ENCODE measurements at regions not wholly inside any gene's neighbourhood (a gene's known extent, or its start where the extent isn't known, plus 50 kb on each side); places are given as distances from the start of the nearest gene placed in this dataset.

DNA sequence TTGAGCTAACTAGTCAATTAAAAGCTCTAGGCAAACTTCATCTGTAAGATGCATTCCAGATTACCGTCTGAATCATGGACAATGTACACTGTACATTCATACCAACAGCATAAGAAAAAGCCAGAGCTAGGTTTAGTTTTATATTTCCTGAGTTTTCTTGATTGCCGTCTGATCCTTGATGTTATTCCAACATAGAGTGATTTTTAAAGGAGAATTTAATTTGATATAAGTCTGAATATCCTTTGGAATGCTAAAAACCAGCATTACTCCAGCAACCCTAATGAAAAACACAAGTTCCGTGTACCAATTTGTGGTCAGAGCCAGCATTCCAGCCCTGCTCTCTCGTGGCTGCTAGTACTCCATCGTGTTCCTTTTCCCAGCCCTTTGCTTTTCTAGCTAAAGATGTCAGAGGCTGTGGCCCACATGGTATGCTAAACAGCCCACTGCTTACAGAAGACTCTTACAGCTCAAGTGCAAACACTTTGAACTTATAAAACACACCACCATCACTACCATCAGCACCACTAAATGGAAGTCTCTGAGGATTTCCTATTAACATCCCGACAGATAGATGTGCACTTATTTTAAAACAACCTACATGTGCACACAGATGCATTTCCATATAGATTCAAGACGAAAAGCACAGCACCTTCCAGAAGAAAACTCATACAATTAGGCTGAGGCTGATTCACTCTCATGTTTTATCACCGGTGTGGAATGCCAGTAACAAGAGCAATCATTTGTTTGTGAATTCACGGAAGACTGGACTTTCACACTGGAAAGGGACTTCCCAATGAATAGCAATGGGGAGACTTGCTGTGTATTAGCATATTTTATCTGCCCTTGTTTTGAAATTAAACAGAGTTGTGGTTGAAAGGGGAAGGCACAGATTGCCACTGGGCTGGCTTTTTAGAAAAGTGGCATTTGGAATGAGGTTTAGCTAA is 246.9 kb upstream of the GAS1 start:
- ATAC-seq (replicated peaks in 1 of 4) (no peak), DNase-seq (no peak)
- Mint-ChIP-seq H3K4me3 (no peak overlapping the region), H3K36me3 (no peaks in the 10 kb centered on the region), H3K4me1 (no peaks in the 10 kb centered on the region), H3K9me3 (no peaks in the 10 kb centered on the region), H3K27me3 (peaks cover 22 to 30% of the 10 kb centered on the region in 2 donors), H3K27ac (no peak overlapping the region)
- ChIA-PET CTCF (no interaction called here), POLR2A (no interaction called here)
- WGBS (ENCODE audit: insufficient coverage): 90% methylated on average over 6 of the region's 9 CpGs
- no peak overlapping the region for H3K27ac ChIP-seq (ENCODE audit: low read length)
- H3K9me3 ChIP-seq: no peaks in the 10 kb centered on the region
- peaks cover 0 to 7% of the 10 kb centered on the region in 2 experiments for H3K27me3 ChIP-seq (replicated peaks in 1 of 2; ENCODE audit: control insufficient read depth in 2 of 2, extremely low read depth in 1 of 2, insufficient read depth in 2 of 2, low read length in 1 of 2)
- H3K4me1 ChIP-seq (ENCODE audit: control insufficient read depth in 1 of 2, extremely low read depth in 1 of 2, insufficient read depth in 2 of 2, low read length in 2 of 2): peaks cover 0 to 2% of the 10 kb centered on the region in 2 experiments
- H3K36me3 ChIP-seq (ENCODE audit: control insufficient read depth in 2 of 2, extremely low read depth in 1 of 2, insufficient read depth in 1 of 2, low read length in 1 of 2): no peaks in the 10 kb centered on the region
- no peak overlapping the region for H3K4me3 ChIP-seq (ENCODE audit: control insufficient read depth in 1 of 2, extremely low read depth in 1 of 2, low read length in 1 of 2)

DNA sequence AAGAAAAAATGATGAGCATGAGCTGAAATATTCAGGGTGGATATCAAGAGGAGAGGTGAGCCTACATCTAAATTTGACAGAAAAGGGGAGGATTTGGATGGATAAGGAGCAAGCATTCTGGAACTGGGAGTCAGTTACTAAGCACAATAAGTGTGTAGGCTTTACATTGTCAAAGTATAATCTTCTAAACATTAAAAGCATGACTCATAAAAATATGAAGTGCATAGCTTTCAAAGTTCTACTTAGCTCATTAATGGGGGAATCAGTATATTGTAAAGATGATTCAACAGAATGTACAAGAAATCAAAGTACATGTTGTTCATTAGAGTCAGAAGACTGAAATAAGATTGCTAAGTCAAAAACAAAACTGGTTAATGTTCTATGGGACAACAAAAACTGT is 248.0 kb upstream of the GAS1 start:
- Mint-ChIP-seq H3K4me1 (no peaks in the 10 kb centered on the region), H3K36me3 (no peaks in the 10 kb centered on the region), H3K9me3 (no peaks in the 10 kb centered on the region), H3K27ac (no peak overlapping the region), H3K4me3 (no peak overlapping the region), H3K27me3 (peaks cover 22 to 30% of the 10 kb centered on the region in 2 donors)
- H3K4me1 ChIP-seq (ENCODE audit: control insufficient read depth in 1 of 2, extremely low read depth in 1 of 2, insufficient read depth in 2 of 2, low read length in 2 of 2): peaks cover 0 to 2% of the 10 kb centered on the region in 2 experiments
- ChIA-PET POLR2A (no interaction called here), CTCF (no interaction called here)
- no peak overlapping the region for H3K27ac ChIP-seq (ENCODE audit: low read length)
- no peaks in the 10 kb centered on the region for H3K36me3 ChIP-seq (ENCODE audit: control insufficient read depth in 2 of 2, extremely low read depth in 1 of 2, insufficient read depth in 1 of 2, low read length in 1 of 2)
- H3K4me3 ChIP-seq (ENCODE audit: control insufficient read depth in 1 of 2, extremely low read depth in 1 of 2, low read length in 1 of 2): no peak overlapping the region
- H3K9me3 ChIP-seq: no peaks in the 10 kb centered on the region
- ATAC-seq (replicated peaks in 1 of 4) (no peak), DNase-seq (no peak)
- H3K27me3 ChIP-seq (replicated peaks in 1 of 2; ENCODE audit: control insufficient read depth in 2 of 2, extremely low read depth in 1 of 2, insufficient read depth in 2 of 2, low read length in 1 of 2): peaks cover 0 to 7% of the 10 kb centered on the region in 2 experiments

DNA sequence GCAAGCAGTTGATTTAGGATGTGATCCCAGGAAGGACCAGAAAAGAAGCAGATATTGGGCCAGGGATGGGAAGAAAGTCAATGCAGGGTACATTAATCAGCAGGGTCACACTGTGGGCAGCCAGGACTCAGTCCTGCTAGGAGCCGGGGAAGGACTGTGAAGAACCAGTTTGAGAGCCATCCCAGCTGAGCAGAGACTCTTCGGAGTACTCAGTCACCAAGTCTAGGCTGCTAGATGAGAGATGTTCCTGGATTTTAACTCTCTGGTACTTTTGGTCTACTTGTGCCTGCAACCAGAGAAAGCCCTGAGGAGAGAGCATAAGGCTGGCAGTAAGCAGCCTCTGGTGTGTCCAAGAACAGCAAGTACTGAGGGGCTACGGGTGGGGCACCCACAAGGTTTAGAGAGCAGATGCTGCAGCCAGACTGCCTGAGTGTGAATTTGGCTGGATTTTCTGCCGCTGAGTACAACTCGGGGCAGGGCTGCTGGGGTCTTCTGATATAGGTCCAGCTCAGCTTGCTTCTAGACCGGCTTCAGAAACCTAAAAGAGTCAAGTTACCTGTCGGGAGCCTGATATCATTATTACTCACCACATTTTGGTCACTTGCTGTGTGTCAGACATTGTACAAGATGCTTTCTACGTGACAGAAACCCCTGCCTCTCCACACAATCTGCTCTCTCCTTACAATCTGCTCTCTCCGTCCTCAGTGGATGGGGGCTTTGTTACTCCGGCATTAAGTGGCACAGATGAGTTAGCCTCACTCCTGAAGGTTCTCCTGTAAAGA is 250.2 kb upstream of the GAS1 start:
- Histone ChIP-seq H3K27me3 (replicated peaks in 1 of 2; ENCODE audit: control insufficient read depth in 2 of 2, extremely low read depth in 1 of 2, insufficient read depth in 2 of 2, low read length in 1 of 2) (peaks cover 0 to 7% of the 10 kb centered on the region in 2 experiments), H3K4me3 (ENCODE audit: control insufficient read depth in 1 of 2, extremely low read depth in 1 of 2, low read length in 1 of 2) (no peak overlapping the region), H3K27ac (ENCODE audit: low read length) (no peak overlapping the region), H3K36me3 (ENCODE audit: control insufficient read depth in 2 of 2, extremely low read depth in 1 of 2, insufficient read depth in 1 of 2, low read length in 1 of 2) (no peaks in the 10 kb centered on the region), H3K4me1 (ENCODE audit: control insufficient read depth in 1 of 2, extremely low read depth in 1 of 2, insufficient read depth in 2 of 2, low read length in 2 of 2) (peaks cover 0 to 2% of the 10 kb centered on the region in 2 experiments), H3K9me3 (no peaks in the 10 kb centered on the region)
- H3K27ac Mint-ChIP-seq: no peak overlapping the region
- H3K9me3 Mint-ChIP-seq: no peaks in the 10 kb centered on the region
- DNase-seq: no peak
- POLR2A ChIA-PET: no interaction called here
- H3K36me3 Mint-ChIP-seq: no peaks in the 10 kb centered on the region
- no peak overlapping the region for H3K4me3 Mint-ChIP-seq
- CTCF ChIA-PET: no interaction called here
- no peak for ATAC-seq (replicated peaks in 1 of 4)
- 87% methylated on average over 6 of the region's 10 CpGs for WGBS (ENCODE audit: insufficient coverage)
- H3K4me1 Mint-ChIP-seq: no peaks in the 10 kb centered on the region
- H3K27me3 Mint-ChIP-seq: peaks cover 22 to 34% of the 10 kb centered on the region in 2 donors

DNA sequence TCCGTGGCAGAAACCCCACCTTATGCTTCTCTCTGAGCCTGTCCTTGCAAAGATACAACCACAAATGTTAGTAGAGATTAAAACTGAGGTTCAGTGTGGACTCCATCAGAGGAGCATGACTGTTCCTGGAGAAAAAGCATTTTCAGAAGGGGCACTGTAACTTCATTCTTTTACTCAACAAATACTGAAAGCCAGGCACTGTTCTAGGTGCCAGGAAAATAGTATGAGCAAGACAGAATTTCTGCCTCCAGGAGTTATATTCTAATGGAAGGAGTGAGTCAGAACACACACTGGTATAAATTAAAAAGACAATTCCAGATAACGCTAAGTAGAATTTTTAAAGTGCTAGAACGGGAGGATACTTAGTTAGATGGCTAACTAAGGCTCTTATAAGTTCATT is 251.4 kb upstream of the GAS1 start:
- Histone ChIP-seq H3K27ac (ENCODE audit: low read length) (no peak overlapping the region), H3K36me3 (ENCODE audit: control insufficient read depth in 2 of 2, extremely low read depth in 1 of 2, insufficient read depth in 1 of 2, low read length in 1 of 2) (no peaks in the 10 kb centered on the region), H3K9me3 (no peaks in the 10 kb centered on the region), H3K4me3 (ENCODE audit: control insufficient read depth in 1 of 2, extremely low read depth in 1 of 2, low read length in 1 of 2) (no peak overlapping the region), H3K4me1 (ENCODE audit: control insufficient read depth in 1 of 2, extremely low read depth in 1 of 2, insufficient read depth in 2 of 2, low read length in 2 of 2) (peaks cover 0 to 2% of the 10 kb centered on the region in 2 experiments), H3K27me3 (replicated peaks in 1 of 2; ENCODE audit: control insufficient read depth in 2 of 2, extremely low read depth in 1 of 2, insufficient read depth in 2 of 2, low read length in 1 of 2) (peaks cover 0 to 7% of the 10 kb centered on the region in 2 experiments)
- peaks cover 19 to 32% of the 10 kb centered on the region in 2 donors for H3K27me3 Mint-ChIP-seq
- CTCF ChIA-PET: no interaction called here
- no peaks in the 10 kb centered on the region for H3K4me1 Mint-ChIP-seq
- H3K4me3 Mint-ChIP-seq: no peak overlapping the region
- no CpG with 5 or more reads among the region's 3 CpGs for WGBS (ENCODE audit: insufficient coverage)
- no peak overlapping the region for H3K27ac Mint-ChIP-seq
- DNase-seq: no peak
- H3K9me3 Mint-ChIP-seq: no peaks in the 10 kb centered on the region
- no peak for ATAC-seq (replicated peaks in 1 of 4)
- POLR2A ChIA-PET: no interaction called here
- H3K36me3 Mint-ChIP-seq: no peaks in the 10 kb centered on the region

DNA sequence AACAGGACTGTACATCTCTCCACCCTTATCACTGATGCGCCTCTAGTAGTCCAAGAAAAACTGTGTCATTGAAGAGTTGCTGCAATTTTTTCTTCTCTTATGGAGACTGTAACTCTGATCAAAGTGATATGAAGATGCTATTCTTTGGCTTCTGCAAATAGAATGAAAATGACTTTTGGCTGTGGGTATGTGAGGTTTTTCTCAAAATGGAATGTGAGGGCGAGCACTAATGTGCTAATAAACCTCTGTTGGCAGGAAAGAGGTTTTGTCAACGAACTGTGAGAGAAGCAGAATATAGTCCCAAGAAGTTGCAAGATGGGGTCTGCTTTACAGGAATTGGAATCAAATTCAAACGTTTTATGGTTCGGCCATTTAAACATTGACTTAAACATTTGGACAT is 252.0 kb upstream of the GAS1 start:
- H3K4me1 Mint-ChIP-seq: no peaks in the 10 kb centered on the region
- H3K9me3 Mint-ChIP-seq: no peaks in the 10 kb centered on the region
- no peak overlapping the region for H3K4me3 Mint-ChIP-seq
- Histone ChIP-seq H3K27ac (ENCODE audit: low read length) (no peak overlapping the region), H3K36me3 (ENCODE audit: control insufficient read depth in 2 of 2, extremely low read depth in 1 of 2, insufficient read depth in 1 of 2, low read length in 1 of 2) (no peaks in the 10 kb centered on the region), H3K9me3 (no peaks in the 10 kb centered on the region), H3K27me3 (replicated peaks in 1 of 2; ENCODE audit: control insufficient read depth in 2 of 2, extremely low read depth in 1 of 2, insufficient read depth in 2 of 2, low read length in 1 of 2) (peaks cover 0 to 7% of the 10 kb centered on the region in 2 experiments), H3K4me1 (ENCODE audit: control insufficient read depth in 1 of 2, extremely low read depth in 1 of 2, insufficient read depth in 2 of 2, low read length in 2 of 2) (peaks cover 0 to 2% of the 10 kb centered on the region in 2 experiments), H3K4me3 (ENCODE audit: control insufficient read depth in 1 of 2, extremely low read depth in 1 of 2, low read length in 1 of 2) (no peak overlapping the region)
- no peak for ATAC-seq (replicated peaks in 1 of 4)
- 50% methylated on average over 2 of the region's 5 CpGs for WGBS (ENCODE audit: insufficient coverage)
- peaks cover 19 to 34% of the 10 kb centered on the region in 2 donors for H3K27me3 Mint-ChIP-seq
- no peaks in the 10 kb centered on the region for H3K36me3 Mint-ChIP-seq
- POLR2A ChIA-PET: no interaction called here
- CTCF ChIA-PET: no interaction called here
- H3K27ac Mint-ChIP-seq: no peak overlapping the region
- no peak for DNase-seq

DNA sequence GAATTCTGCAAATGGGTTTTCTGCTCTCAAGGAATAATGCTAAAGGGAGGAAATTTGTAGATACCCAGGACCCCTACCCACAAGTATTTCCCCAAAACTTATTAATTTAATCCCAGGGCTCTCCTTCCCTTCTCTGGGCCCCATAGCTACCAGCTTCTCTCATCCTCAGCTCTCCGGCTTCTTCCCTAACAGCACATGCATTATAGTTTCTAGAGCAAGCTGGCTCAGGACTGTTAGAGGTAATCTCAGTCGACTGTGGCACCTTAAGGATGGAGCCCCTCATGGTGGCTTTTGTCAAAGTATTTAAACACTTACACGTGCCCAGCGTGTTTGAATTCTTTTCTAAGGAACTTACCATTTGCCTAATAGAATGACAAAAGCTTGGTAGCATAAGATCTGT is 252.5 kb upstream of the GAS1 start:
- Mint-ChIP-seq H3K27ac (no peak overlapping the region), H3K9me3 (no peaks in the 10 kb centered on the region), H3K36me3 (no peaks in the 10 kb centered on the region), H3K4me1 (no peaks in the 10 kb centered on the region), H3K27me3 (peaks cover 19 to 34% of the 10 kb centered on the region in 2 donors), H3K4me3 (no peak overlapping the region)
- Histone ChIP-seq H3K4me3 (ENCODE audit: control insufficient read depth in 1 of 2, extremely low read depth in 1 of 2, low read length in 1 of 2) (no peak overlapping the region), H3K9me3 (no peaks in the 10 kb centered on the region), H3K36me3 (ENCODE audit: control insufficient read depth in 2 of 2, extremely low read depth in 1 of 2, insufficient read depth in 1 of 2, low read length in 1 of 2) (no peaks in the 10 kb centered on the region), H3K27me3 (replicated peaks in 1 of 2; ENCODE audit: control insufficient read depth in 2 of 2, extremely low read depth in 1 of 2, insufficient read depth in 2 of 2, low read length in 1 of 2) (peaks cover 0 to 7% of the 10 kb centered on the region in 2 experiments), H3K4me1 (ENCODE audit: control insufficient read depth in 1 of 2, extremely low read depth in 1 of 2, insufficient read depth in 2 of 2, low read length in 2 of 2) (peaks cover 0 to 2% of the 10 kb centered on the region in 2 experiments), H3K27ac (ENCODE audit: low read length) (no peak overlapping the region)
- 60% methylated on average over 1 of the region's 4 CpGs for WGBS (ENCODE audit: insufficient coverage)
- CTCF ChIA-PET: no interaction called here
- no peak for DNase-seq
- ATAC-seq (replicated peaks in 1 of 4): no peak
- POLR2A ChIA-PET: no interaction called here

All from T-cell (primary cell).